Right lobe of liver (tissue), 4 donors: ENCODE measurements at regions not wholly inside any gene's neighbourhood (a gene's known extent, or its start where the extent isn't known, plus 50 kb on each side); places are given as distances from the start of the nearest gene placed in this dataset.

Experiments used
- CTCF ChIP-seq, 4 donors: fragments of 200-600 bp in 3 of 4; fragments of 450-650 bp in 1 of 4; IDR thresholded peaks; one replicate each; pipeline versions ENCODE4 v1.5.1 to v1.8.0; 2016 to 2022; ENCODE audit warnings: antibody characterized with exemption in 4 of 4, mild to moderate bottlenecking in 2 of 4
- POLR2A ChIP-seq: fragments of 450-650 bp; IDR thresholded peaks from one replicate; pipeline ENCODE4 v1.6.1; 2017; ENCODE audit warnings: antibody characterized with exemption, mild to moderate bottlenecking
- donor health status: DM: no; HTN: no; CAD: no.
- donor health status: DM: no; HTN: no; CAD: no.
- donor health status: DM: no; HTN: yes; CAD: no.

- TF ChIP-seq CTCF (IDR thresholded peaks at IDR 0.05), result no peak
- no peak for TF ChIP-seq POLR2A
These were observed 323.2 kb upstream of the CDH5 start for GRCh38 chr16:66043326-66043725.
